GM21825 (cell line): ENCODE measurements at regions not wholly inside any gene's neighbourhood (a gene's known extent, or its start where the extent isn't known, plus 50 kb on each side); places are given as distances from the start of the nearest gene placed in this dataset.
"Not testable (repeated sequence)": the region's sequence is repeated elsewhere in the genome, so short reads cannot be mapped to it uniquely, and the experiment has no call there.

Experiments used
- ATAC-seq: cut with Tn5 transposase; IDR thresholded peaks from one replicate; pipeline ENCODE4 v1.9.1; 2021; ENCODE audit warnings: mild to moderate bottlenecking, moderate library complexity; ENCODE audit not compliant: unreplicated experiment

- not testable (repeated sequence) for ATAC-seq
These were observed 54.1 kb upstream of the NBPF9 start for GRCh38 chr1:149157409-149157808.

DNA sequence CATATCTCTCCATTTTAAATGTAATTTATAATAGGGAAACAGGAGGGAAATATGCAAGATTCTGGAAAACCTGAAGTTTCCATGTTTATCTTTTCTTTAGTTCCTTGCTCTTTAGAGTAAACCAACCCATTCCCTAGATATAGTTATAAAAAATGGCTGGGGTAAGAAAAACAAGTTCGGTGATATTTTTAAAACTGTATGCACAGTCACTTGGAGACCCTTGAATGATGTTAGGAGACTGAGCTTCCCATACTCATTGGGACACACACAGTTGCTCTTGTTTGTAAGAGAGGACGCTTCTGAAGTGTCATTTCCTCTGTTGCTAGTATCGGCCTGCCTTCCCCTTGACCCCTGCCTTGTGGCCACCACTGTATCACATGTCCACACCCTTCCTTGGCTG is 55.0 kb upstream of the NBPF9 start:
- ATAC-seq = not testable (repeated sequence)

DNA sequence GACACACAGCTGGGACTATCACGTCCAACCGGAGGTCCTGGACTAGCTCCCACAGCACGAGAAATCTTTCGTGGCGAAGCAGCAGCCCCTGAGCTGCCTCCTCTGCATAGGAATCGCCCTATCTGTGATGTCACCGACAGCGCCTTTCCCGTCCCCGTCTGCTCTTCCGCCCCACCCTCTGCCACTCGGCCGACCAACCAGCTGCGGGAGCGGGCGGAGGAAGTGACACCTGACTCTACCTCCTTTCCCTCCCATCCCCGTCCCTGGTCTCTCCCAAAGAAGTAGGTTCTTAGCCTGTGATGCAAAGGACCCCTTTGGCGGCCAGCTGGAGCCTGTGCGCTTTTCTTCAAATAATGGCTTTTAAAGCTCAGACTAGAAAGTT is 59.7 kb upstream of the NBPF9 start:
- ATAC-seq = not testable (repeated sequence)

DNA sequence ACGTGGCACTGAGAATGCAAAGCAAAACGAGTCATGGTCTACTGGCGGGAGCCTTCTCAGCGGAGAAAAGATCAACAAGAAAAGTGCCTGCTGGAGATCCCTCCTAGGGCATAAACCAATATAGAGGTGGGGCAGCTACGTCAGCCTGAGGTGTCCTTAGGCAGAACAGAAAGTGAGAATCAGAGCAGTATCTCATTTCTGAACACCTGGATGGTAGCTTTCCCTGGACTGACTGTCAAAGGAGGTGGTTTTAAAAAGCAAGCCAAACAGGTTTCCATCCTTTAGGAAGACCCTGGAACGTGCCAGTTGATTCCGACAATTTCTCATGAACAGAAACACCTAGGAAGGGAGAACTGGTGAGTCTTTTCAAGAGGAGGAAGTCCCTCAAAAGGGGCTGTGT is 71.4 kb upstream of the NBPF9 start:
- ATAC-seq = not testable (repeated sequence)

DNA sequence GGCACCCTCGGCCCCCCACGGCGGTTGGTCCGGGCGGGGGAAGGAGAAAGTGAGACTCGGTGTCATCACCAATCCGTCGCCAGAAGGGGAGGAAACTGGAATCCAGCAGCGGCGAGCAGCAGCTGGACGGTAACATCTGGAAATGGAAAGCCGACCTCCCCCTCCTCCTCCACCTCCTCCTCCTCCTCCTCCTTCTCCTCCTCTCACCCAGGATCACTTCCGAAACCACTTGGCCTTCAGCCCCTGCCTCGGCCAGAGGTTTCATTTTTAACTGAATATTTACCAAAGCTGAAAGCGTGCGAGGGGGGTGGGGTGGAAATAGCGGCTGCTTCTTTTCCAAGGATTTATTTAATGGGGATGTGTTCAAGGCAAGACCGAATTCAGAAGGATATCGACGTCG is 72.5 kb upstream of the NBPF9 start:
- not testable (repeated sequence) for ATAC-seq

- not testable (repeated sequence) for ATAC-seq
These were observed 73.3 kb upstream of the NBPF9 start for GRCh38 chr1:149176453-149177316.

DNA sequence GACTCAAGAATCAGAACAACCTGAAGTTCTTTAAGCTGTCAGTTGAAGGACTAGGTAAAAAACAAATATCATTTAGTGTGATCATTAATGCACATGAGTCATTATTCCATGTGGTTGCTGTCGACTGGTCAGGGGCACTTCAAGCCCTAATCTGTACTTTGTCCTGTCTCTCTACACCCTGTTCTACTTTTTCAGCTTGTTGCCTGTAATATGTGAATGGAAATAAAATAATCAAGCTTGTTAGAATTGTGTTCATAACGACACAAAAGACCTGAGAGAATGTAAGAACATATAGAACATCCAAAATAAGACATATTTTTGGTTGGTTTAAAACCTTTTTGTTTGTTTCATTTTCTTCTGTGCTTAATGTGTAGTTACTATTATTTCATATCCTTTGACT is 87.4 kb upstream of the NBPF9 start:
- ATAC-seq = not testable (repeated sequence)

- ATAC-seq = not testable (repeated sequence)
These were observed 93.3 kb upstream of the NBPF9 start for GRCh38 chr1:149196651-149197050.

DNA sequence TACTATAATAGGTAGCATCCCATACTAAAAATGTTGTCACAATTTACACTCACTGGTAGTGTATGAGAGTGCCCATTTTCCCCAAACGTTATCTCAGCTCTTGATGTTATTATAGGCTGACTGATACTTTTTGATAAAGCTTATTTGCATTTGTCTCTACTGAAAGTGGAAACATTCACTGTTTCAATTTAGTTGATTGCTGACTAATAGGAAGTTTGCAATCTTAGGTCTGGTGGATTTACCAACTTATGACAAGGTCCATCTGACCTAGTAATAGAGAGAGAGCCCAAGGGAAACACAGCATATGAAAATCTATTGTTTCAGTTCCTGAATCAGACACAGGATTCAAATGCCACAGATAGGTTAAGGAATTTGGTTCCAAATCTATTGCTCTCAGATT is 97.2 kb upstream of the NBPF9 start:
- ATAC-seq = peak; percentile 70

- ATAC-seq = not testable (repeated sequence)
These were observed 98.9 kb upstream of the NBPF9 start for GRCh38 chr1:149202283-149202682.

DNA sequence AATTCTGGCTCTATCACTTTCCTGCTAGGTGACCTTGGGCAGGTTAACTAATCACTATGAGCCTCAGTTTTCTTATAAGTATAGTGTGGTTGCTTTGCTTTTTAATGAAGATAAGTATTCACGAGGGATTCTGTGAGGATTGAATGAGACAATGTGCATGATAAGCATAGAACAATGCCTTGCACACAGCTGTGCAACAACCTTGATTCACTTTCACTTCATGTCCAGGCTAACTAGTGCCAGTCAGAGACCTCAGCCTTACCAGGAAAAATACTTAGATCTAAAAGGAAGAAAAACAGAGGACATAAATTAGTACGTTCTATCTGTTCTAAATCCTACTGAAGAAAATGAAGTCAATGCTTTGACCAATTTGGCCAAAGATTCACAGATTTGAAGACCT is 101.0 kb upstream of the NBPF9 start:
- not testable (repeated sequence) for ATAC-seq

DNA sequence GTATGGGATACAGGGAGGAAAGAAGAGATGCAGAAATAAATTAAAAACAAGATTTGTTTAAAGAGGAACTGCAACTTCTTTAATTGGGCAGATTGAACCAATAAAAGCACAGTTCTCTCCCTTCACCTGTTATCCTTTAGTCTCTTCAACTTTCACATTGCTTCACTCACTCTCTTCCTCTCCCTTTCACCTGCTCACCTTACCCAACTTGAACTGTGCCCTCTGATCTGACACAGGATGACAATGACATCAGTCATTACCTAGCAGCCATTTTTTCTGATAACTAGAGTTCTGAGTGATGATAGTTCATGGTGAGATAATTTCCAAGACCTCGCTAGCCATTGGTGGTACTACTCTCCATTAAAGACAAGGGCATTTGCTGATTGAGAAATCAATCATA is 105.5 kb upstream of the NBPF9 start:
- not testable (repeated sequence) for ATAC-seq

DNA sequence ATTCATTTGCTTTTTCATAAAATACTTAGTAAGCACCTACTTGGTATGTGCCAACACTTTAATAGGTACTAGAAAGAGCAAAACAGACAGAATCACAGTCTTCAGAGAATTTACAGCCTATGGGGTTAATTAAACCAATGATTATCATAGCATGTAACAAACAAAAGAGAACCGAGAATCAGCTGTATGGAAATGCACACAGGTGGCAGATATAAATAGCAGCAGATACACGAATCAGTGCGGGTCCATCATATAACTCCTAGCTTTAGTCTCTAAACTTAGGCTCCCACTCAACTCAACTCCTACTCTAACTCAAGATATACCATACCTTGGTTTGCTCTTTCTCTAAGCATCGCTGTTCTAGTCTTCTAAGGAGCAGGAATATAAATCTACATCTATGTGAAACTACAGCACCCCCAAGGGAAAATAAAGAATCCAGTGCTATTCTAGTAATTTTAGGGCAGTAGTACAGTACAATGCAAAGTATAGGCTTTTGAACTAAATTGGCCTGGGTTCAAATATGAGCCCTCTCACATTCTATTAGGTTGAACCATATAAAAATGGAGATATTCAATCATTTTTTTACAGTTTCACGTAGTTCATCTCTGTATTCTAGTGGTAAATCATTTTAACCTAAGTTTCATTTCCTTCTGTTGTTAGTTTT is 108.5 kb upstream of the NBPF9 start:
- not testable (repeated sequence) for ATAC-seq

DNA sequence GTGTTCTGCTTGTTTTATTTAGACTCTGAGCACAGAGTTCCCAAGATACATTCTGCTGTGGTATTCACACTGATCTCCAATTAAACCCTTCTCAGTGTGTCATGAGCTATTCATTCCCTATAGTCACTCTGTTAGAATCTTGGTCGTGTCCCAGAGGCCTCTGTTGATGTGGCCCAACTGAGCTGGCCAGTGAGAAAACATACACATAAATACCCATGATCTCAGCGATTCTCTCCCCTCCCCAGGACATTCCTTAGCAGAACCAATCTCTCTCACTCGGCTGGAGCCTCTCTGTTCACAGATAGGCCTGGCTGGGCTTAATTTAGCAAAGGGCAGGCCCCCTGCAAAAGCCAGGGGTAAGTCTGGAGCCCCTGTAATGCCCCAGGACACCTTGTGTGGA is 109.6 kb upstream of the NBPF9 start:
- not testable (repeated sequence) for ATAC-seq

DNA sequence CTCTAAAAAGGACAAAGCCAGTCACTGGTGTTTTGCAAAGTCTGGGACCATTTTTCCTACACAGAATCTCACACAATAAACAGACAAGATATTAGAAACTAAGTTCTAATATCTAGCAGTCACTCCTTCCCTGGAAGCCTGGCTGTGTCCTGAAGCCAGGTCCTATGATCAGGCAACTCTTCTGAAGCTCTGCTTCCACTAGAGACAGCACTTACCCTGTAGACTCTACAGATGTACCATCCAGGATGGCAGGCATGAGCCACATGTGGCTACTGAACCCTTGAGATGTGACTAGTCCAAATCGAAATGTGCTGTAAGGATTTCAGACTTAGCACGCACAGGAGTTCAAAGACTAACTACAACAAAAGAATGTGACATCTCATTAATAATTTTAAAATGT is 110.3 kb upstream of the NBPF9 start:
- ATAC-seq = not testable (repeated sequence)

DNA sequence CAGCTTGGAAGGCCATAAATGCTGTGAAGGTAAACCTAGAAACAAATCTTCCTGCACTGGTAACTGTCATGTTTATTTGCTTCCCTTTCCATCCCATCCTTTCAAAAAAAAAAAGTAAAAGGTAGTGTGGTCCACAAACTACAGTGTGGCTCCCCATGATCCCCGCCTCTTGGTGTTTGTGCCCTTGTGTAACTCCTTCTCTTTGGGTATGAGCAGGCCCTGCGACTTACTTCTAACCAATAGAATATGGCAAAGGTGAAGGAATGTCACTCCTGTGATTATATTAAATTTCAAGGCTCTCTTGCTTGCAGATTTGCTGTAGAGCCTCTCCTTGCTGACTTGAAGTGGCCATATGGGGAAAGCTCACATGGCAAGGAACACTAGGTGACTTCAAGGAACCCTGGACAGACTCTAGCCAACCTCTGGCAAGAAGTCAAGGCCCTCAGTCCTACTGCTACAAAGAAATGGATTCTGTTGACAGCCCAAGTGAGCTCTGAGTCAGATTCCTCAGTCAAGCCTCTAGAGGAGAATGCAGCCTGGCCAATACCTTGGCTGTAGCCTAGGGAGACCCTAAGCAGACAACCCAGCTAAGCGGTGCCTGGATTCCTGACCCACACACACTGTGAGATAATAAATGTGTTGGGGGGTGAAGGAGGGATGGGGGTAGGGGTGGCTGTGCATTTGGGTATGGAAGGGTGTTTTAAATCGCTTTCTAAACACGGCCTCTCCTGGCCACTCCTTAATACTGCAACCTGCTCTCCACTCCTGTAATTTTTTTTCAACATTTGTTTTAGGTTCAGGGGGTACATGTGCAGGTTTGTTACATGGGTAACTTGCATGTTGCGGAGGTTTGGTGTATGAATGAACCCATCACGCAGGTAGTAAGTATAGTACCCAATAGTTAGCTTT is 115.0 kb upstream of the NBPF9 start:
- not testable (repeated sequence) for ATAC-seq

GRCh38 chr1:149219539-149219938 is 116.2 kb upstream of the NBPF9 start:
- ATAC-seq = not testable (repeated sequence)

DNA sequence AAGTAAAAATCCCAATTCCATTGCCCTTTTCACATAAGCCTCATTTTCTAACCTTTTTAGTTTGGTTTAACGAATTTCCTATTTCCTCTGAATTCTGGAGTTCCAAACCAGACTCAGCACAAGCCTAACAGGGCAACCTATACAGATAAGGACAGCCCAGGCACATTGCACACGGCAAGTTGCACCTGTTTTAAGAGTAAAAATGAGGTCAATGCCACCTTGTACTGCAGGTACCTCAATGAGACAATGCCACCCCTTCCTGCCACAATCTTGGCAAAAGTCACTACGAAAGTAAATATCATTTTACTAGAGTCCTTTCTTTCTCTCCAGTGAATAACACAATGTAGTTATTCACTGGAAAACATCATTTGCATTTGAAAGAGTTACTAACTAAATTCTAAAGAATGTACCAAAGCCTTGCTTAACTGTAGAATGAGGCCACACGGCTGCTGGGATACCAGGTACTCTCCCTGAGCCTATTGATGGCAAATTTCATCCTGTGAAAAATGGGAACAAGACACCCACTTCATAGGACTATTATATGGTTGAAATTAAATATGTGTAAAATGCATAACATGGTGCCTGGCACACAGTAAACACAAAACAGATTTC is 117.2 kb upstream of the NBPF9 start:
- not testable (repeated sequence) for ATAC-seq

DNA sequence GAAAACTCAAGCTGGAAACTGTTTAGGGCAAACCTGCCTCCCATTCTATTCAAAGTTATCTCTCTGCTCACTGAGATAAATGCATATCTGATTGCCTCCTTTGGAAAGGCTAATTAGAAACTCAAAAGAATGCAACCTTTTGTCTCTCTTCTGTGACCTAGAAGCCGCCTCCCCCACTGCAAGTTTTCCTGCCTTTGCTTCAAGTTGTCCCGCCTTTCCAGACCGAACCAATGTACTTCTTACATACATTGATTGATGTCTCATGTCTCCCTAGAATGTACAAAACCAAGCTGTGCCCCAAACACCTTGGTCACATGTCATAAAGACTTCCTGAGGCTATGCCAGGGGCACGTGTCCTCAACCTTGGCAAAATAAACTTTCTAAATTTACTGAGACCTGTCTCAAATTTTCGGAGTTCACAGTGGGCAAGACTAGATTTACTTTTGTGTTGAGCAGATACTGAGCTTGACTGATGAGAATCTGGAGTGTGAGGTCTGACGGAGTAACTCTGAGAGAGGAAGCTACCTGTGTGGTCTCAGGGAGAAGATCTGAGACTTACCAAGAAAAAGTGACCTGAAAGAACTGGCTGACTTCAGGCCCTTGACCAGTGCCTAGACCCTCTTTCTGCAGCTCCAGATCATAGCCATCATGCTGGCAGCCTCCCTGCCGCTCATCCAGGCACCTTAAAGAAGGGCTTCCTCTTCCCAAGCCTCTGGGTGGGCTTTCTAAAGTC is 124.7 kb upstream of the NBPF9 start:
- not testable (repeated sequence) for ATAC-seq
